NB4 (cell line): ENCODE measurements at regions not wholly inside any gene's neighbourhood (a gene's known extent, or its start where the extent isn't known, plus 50 kb on each side); places are given as distances from the start of the nearest gene placed in this dataset.
"Not testable (repeated sequence)": the region's sequence is repeated elsewhere in the genome, so short reads cannot be mapped to it uniquely, and the experiment has no call there.

ENCODE experiments used
- DNase-seq: peaks from one replicate; pipeline ENCODE4 v3.0.0; 2010; ENCODE audit warnings: low read depth
- H3K4me3 ChIP-seq: one replicate; pipeline ENCODE4 v1.5.1; 2011; ENCODE audit warnings: mild to moderate bottlenecking, low read depth, low read length, moderate library complexity
- CTCF ChIP-seq: IDR thresholded peaks from one replicate; pipeline ENCODE4 v1.5.1; 2012; ENCODE audit warnings: low read depth, low read length
- MAX ChIP-seq: IDR thresholded peaks from 2 replicates; pipeline ENCODE4 v1.6.1; 2011; ENCODE audit warnings: low read depth, low read length
- MYC ChIP-seq: IDR thresholded peaks from 2 replicates; pipeline ENCODE4 v1.6.1; 2011; ENCODE audit warnings: low read depth, low read length
- POLR2A ChIP-seq: IDR thresholded peaks from 2 replicates; pipeline ENCODE4 v1.6.1; 2011; ENCODE audit warnings: mild to moderate bottlenecking; ENCODE audit not compliant: insufficient read length; ENCODE audit errors: extremely low read depth

GRCh38 chr7:39758234-39758970 lies 135.0 kb downstream of the RALA start:
- TF ChIP-seq POLR2A, result no peak
- no peak for TF ChIP-seq MAX
- TF ChIP-seq CTCF, result no peak
- TF ChIP-seq MYC, result no peak
- DNase-seq, result no peak
- H3K4me3 ChIP-seq, result no peak overlapping the region

- H3K4me3 ChIP-seq, result no peak overlapping the region
- DNase-seq, result no peak
- TF ChIP-seq POLR2A (no peak), MYC (no peak), CTCF (no peak), MAX (no peak)
Observed at GRCh38 chr7:39761449-39761848, 138.1 kb downstream of the RALA start.

- H3K4me3 ChIP-seq, DNase-seq: not testable (repeated sequence)
Observed at GRCh38 chr7:39762466-39762865, 139.1 kb downstream of the RALA start.

- H3K4me3 ChIP-seq, DNase-seq: not testable (repeated sequence)
Observed at GRCh38 chr7:39762881-39763280, 139.5 kb downstream of the RALA start.

- DNase-seq, H3K4me3 ChIP-seq: not testable (repeated sequence)
Observed at GRCh38 chr7:39765833-39766232, 142.5 kb downstream of the RALA start.

- not testable (repeated sequence) for H3K4me3 ChIP-seq, DNase-seq
Observed at GRCh38 chr7:39768439-39768838, 145.1 kb downstream of the RALA start.

- not testable (repeated sequence) for H3K4me3 ChIP-seq, DNase-seq
Observed at GRCh38 chr7:39774341-39774851, 151.0 kb downstream of the RALA start.

- peak; percentile 56 for DNase-seq
Observed at GRCh38 chr7:39781557-39781956, 158.2 kb downstream of the RALA start.

GRCh38 chr7:39786440-39786839 lies 163.1 kb downstream of the RALA start:
- not testable (repeated sequence) for H3K4me3 ChIP-seq
- DNase-seq, result peak; percentile 14

More at GRCh38 chr7:39781557-39781956, 158.2 kb downstream of the RALA start:
- not testable (repeated sequence) for H3K4me3 ChIP-seq

GRCh38 chr7:39791035-39791434 lies 159.0 kb upstream of the CDK13 start:
- DNase-seq, result peak; percentile 30
- H3K4me3 ChIP-seq, result not testable (repeated sequence)

- peak; percentile 15 for TF ChIP-seq CTCF
- not testable (repeated sequence) for DNase-seq, H3K4me3 ChIP-seq
Observed at GRCh38 chr7:39791911-39792310, 158.1 kb upstream of the CDK13 start.

- not testable (repeated sequence) for DNase-seq, H3K4me3 ChIP-seq
Observed at GRCh38 chr7:39793026-39793425, 157.0 kb upstream of the CDK13 start.

- H3K4me3 ChIP-seq, DNase-seq: not testable (repeated sequence)
Observed at GRCh38 chr7:39793851-39794250, 156.2 kb upstream of the CDK13 start.

GRCh38 chr7:39796947-39797346 lies 153.1 kb upstream of the CDK13 start:
- H3K4me3 ChIP-seq, DNase-seq: not testable (repeated sequence)

GRCh38 chr7:39798077-39798476 lies 152.0 kb upstream of the CDK13 start:
- not testable (repeated sequence) for DNase-seq, H3K4me3 ChIP-seq
